Colonic mucosa (tissue), 4 donors: ENCODE measurements at regions not wholly inside any gene's neighbourhood (a gene's known extent, or its start where the extent isn't known, plus 50 kb on each side); places are given as distances from the start of the nearest gene placed in this dataset.

Source experiments
- DNase-seq: peaks from one replicate; pipeline ENCODE4 v3.0.0-alpha.2; 2020
- H3K27ac ChIP-seq: fragments of 200-600 bp; one replicate; pipeline ENCODE4 v1.8.0; 2021
- H3K27me3 ChIP-seq: fragments of 200-600 bp; one replicate; pipeline ENCODE4 v1.8.0; 2021
- H3K36me3 ChIP-seq: fragments of 200-600 bp; one replicate; pipeline ENCODE4 v1.8.0; 2021
- H3K4me1 ChIP-seq: fragments of 200-600 bp; one replicate; pipeline ENCODE4 v1.8.0; 2021; ENCODE audit warnings: mild to moderate bottlenecking
- H3K4me3 ChIP-seq: fragments of 200-600 bp; one replicate; pipeline ENCODE4 v1.8.0; 2021
- H3K9ac ChIP-seq, 2 donors: one replicate each; pipeline ENCODE4 v1.7.0; 2013; ENCODE audit warnings: control low read depth in 2 of 2, low read depth in 2 of 2, low read length in 2 of 2
- H3K9me3 ChIP-seq: fragments of 200-600 bp; one replicate; pipeline ENCODE4 v1.8.0; 2021
- intact Hi-C: fragments of 100-400 bp; cut with DNase I; formaldehyde crosslinking; loops from one replicate; pipeline ENCODE4 v1.14.1; 2022
- TF ChIP-seq, protein P1 (sequence below): fragments of 200-600 bp; IDR thresholded peaks from one replicate; pipeline ENCODE4 v1.8.0; 2022; ENCODE audit warnings: antibody characterized with exemption, mild to moderate bottlenecking
- donor health status: healthy.
- donor health status: DM: no; HTN: no; CAD: no.
- donor health status: DM: no; HTN: no; CAD: no.

DNA sequence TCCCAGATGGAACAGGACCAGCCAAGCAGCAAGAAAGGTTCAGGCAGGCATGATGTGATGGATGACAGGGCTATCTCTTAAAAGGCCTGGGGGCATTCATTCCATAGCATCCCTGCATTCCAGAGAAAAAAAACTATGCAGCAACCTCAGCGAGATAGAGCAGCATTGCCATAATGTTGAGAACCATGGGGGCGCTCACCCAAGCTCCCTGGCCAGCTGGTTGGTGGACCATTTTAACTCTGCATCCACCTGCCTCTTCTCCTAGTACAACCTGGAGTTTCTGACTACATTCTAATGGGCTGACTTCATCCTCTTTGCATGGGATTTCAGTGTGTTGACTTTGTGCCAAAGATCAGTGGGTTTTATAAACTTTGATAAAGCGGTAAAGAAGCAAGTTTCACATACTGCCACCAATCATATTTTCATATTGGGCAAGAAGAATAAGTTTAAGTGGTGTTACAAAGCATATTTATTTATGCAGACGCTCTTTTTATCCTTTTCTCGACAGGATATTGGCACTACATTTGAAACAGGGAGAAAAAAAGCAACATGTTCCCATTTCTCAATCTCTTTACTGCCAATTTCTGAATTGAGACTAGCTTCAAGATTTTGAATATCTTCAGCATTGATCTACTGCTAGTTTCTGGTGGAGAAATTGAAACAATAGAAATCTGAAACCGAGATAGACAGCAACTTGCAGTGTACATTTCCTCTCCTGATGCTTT lies 378.3 kb upstream of the WWC1 start:
- DNase-seq, result no peak
- TF ChIP-seq, protein P1, sequence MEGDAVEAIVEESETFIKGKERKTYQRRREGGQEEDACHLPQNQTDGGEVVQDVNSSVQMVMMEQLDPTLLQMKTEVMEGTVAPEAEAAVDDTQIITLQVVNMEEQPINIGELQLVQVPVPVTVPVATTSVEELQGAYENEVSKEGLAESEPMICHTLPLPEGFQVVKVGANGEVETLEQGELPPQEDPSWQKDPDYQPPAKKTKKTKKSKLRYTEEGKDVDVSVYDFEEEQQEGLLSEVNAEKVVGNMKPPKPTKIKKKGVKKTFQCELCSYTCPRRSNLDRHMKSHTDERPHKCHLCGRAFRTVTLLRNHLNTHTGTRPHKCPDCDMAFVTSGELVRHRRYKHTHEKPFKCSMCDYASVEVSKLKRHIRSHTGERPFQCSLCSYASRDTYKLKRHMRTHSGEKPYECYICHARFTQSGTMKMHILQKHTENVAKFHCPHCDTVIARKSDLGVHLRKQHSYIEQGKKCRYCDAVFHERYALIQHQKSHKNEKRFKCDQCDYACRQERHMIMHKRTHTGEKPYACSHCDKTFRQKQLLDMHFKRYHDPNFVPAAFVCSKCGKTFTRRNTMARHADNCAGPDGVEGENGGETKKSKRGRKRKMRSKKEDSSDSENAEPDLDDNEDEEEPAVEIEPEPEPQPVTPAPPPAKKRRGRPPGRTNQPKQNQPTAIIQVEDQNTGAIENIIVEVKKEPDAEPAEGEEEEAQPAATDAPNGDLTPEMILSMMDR, result no peak
- no peaks in the 10 kb centered on the region for H3K4me1 ChIP-seq
- no peak overlapping the region for H3K4me3 ChIP-seq
- intact Hi-C loops, result no loop called here
- no peak overlapping the region for H3K9ac ChIP-seq
- H3K27ac ChIP-seq, result no peak overlapping the region
- H3K27me3 ChIP-seq, result no peaks in the 10 kb centered on the region
- H3K36me3 ChIP-seq, result no peaks in the 10 kb centered on the region
- no peaks in the 10 kb centered on the region for H3K9me3 ChIP-seq

DNA sequence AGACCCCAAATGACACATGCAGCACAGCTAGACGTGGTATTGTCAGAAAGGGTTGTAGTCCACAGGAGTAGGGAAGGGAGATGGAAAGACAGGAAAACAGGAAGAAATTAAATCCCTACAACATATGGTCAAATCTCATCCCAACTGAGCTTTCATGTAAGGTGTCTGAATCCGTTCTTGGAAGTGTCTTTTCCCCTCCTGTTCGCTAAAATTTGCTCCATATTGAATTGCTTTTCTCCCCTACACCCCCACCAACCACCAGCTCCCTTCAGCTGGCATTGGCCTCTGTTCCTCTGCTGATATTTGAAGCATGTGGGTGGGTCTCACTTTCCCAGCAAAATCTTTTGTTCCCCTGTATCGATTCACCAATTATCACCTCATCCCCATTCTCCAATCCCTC lies 376.2 kb upstream of the WWC1 start:
- Histone ChIP-seq H3K27me3 (no peaks in the 10 kb centered on the region), H3K36me3 (no peaks in the 10 kb centered on the region), H3K9ac (no peak overlapping the region), H3K4me1 (no peaks in the 10 kb centered on the region), H3K27ac (no peak overlapping the region), H3K9me3 (no peaks in the 10 kb centered on the region), H3K4me3 (no peak overlapping the region)
- TF ChIP-seq, protein P1, result no peak
- intact Hi-C loops, result no loop called here
- DNase-seq, result no peak

DNA sequence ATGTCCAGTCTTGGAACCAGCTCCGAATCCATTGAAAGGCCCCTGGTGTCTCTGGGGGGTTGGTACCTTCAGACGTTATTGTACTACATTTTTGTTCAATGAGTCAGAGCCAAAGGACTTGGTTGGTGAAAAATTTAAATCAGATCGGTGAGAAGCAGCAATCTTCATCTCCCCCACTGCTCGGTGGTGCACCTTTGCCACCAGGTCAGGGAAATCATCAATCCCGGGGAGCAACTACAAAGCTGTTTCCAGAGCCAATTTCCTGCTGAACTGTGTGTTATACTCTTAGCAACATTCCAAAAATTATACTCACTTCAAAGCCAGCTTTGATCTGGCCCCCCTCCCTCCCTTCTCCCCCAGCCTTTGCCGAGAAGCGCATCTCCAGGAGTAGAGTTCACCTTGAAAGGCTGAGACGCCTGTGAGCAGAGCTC lies 375.2 kb upstream of the WWC1 start:
- Histone ChIP-seq H3K4me3 (no peak overlapping the region), H3K9ac (no peak overlapping the region), H3K27me3 (no peaks in the 10 kb centered on the region), H3K4me1 (no peaks in the 10 kb centered on the region), H3K27ac (no peak overlapping the region), H3K9me3 (no peaks in the 10 kb centered on the region), H3K36me3 (no peaks in the 10 kb centered on the region)
- DNase-seq, result no peak
- intact Hi-C loops, result no loop called here
- TF ChIP-seq, protein P1, result no peak

DNA sequence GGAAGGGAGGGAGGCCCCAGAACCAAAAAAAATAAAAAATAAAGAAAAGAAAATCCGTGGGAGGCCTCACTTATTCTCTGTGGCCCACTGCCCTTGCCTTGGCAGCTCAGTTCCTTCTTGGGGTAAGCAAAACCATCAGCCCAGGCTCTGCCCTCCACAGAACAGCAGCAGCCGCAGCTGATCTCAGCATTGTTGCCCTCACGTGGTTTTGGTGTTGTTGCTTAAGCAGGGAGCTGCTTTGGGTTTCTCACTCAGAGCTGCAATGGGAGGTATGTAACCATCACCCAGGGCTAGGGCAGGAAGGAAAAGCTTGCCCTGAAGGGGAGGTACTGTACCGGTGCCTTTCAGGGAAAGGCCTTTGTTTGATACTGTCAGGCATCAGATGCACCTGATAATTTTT lies 374.7 kb upstream of the WWC1 start:
- Histone ChIP-seq H3K9ac (no peak overlapping the region), H3K27ac (no peak overlapping the region), H3K27me3 (no peaks in the 10 kb centered on the region), H3K4me3 (no peak overlapping the region), H3K9me3 (no peaks in the 10 kb centered on the region), H3K4me1 (no peaks in the 10 kb centered on the region), H3K36me3 (no peaks in the 10 kb centered on the region)
- no peak for DNase-seq
- intact Hi-C loops, result no loop called here
- TF ChIP-seq, protein P1, result no peak

DNA sequence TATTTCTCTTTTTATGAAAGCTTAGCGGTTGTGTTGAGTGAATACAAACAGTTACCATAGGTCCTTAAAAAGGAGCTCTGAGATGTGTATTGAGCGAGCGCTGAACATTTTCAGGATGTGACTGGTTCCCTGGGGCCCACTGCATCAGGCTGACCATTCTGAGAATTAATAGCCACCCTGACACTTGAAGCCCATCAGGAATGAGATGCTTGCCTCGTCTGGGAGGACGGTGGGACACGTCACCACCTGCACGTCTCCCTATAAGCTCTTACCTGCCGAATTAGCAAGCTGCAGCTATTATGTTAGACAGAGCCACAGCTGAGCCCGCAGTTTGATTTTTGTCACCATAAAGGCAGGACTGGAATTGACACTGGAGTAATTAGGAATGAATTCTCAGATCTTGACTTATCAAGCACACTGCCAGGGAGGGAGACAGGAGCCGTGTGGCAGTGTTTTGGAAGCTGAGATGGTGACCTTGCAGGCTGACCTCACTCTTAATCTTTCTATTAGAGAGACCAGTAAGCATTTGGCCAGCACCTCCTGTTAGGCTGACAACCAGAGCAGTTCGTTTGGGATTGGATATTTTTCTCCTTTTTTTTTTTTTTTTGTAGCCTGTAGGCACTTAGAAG lies 373.1 kb upstream of the WWC1 start:
- no peak for DNase-seq

More for the DNA sequence above, 373.1 kb upstream of the WWC1 start:
- TF ChIP-seq, protein P1, result no peak
- Histone ChIP-seq H3K9ac (no peak overlapping the region), H3K4me3 (no peak overlapping the region), H3K27ac (no peak overlapping the region), H3K4me1 (no peaks in the 10 kb centered on the region), H3K27me3 (no peaks in the 10 kb centered on the region), H3K9me3 (no peaks in the 10 kb centered on the region), H3K36me3 (no peaks in the 10 kb centered on the region)
- intact Hi-C loops, result no loop called here
